ENCODE measurements at regions not wholly inside any gene's neighbourhood (a gene's known extent, or its start where the extent isn't known, plus 50 kb on each side); places are given as distances from the start of the nearest gene placed in this dataset.

DNA sequence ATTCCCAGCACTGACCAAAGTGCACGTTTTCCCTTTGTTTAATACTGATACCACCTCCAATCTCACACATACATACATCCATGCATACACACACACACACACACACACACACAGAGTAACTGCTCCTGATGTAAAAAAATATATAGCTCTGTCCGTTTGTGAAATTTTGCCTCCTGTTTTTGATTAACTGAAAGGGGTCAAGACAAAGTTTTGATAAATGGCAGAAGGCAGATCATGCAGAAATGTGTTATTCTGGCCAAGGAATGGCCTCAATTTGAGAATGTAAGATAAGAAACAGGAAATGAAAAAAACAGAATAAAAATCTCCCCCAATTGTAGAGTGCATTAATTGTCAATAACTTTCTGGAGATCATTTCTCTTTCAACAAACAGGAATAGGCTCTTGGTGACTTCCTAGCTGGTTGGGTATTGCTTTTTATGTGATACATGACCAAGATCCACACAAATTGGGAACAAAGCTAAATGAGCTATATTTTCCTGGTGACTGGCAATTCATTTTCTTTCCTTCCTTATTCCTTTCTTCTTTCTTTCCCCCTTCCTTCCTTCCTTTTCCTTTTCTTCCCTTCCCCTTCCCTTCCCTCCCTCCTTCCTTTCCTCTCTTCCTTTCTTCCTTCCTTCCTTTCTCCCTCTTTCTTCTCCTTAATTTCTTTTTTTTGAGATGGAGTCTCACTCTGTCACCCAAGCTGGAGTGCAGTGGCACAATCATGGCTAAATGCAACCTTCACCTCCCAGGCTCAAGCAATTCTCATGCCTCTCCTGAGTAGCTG is 88.9 kb upstream of the PMAIP1 start:
- H3K27ac Mint-ChIP-seq = no peak overlapping the region
- TF ChIP-seq E2F4 (CRISPR knock-in tag; IDR thresholded peaks at IDR 0.05; ENCODE audit: borderline replicate concordance, low read depth) (no peak), ZNF232 (CRISPR knock-in tag; IDR thresholded peaks at IDR 0.05) (no peak), E2F1 (CRISPR knock-in tag; IDR thresholded peaks at IDR 0.05) (no peak), NR3C1 (CRISPR knock-in tag; conservative IDR thresholded peaks at IDR 0.05; ENCODE audit: low read depth) (no peak), NFATC4 (CRISPR knock-in tag; IDR thresholded peaks at IDR 0.05) (no peak), ZNF416 (CRISPR knock-in tag; IDR thresholded peaks at IDR 0.05) (no peak), SMAD4 (CRISPR knock-in tag; IDR thresholded peaks at IDR 0.05) (no peak), FOXK1 (CRISPR knock-in tag; IDR thresholded peaks at IDR 0.05) (no peak), STAT6 (CRISPR knock-in tag; conservative IDR thresholded peaks at IDR 0.05; ENCODE audit: low read depth) (no peak), RORB (CRISPR knock-in tag; IDR thresholded peaks at IDR 0.05) (no peak), OVOL2 (CRISPR knock-in tag; IDR thresholded peaks at IDR 0.05; ENCODE audit: borderline replicate concordance) (no peak), MYBL2 (CRISPR knock-in tag; IDR thresholded peaks at IDR 0.05) (no peak)
- TF ChIP-seq, protein P1, sequence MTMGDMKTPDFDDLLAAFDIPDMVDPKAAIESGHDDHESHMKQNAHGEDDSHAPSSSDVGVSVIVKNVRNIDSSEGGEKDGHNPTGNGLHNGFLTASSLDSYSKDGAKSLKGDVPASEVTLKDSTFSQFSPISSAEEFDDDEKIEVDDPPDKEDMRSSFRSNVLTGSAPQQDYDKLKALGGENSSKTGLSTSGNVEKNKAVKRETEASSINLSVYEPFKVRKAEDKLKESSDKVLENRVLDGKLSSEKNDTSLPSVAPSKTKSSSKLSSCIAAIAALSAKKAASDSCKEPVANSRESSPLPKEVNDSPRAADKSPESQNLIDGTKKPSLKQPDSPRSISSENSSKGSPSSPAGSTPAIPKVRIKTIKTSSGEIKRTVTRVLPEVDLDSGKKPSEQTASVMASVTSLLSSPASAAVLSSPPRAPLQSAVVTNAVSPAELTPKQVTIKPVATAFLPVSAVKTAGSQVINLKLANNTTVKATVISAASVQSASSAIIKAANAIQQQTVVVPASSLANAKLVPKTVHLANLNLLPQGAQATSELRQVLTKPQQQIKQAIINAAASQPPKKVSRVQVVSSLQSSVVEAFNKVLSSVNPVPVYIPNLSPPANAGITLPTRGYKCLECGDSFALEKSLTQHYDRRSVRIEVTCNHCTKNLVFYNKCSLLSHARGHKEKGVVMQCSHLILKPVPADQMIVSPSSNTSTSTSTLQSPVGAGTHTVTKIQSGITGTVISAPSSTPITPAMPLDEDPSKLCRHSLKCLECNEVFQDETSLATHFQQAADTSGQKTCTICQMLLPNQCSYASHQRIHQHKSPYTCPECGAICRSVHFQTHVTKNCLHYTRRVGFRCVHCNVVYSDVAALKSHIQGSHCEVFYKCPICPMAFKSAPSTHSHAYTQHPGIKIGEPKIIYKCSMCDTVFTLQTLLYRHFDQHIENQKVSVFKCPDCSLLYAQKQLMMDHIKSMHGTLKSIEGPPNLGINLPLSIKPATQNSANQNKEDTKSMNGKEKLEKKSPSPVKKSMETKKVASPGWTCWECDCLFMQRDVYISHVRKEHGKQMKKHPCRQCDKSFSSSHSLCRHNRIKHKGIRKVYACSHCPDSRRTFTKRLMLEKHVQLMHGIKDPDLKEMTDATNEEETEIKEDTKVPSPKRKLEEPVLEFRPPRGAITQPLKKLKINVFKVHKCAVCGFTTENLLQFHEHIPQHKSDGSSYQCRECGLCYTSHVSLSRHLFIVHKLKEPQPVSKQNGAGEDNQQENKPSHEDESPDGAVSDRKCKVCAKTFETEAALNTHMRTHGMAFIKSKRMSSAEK (CRISPR knock-in tag; IDR thresholded peaks at IDR 0.05; ENCODE audit: borderline replicate concordance) = no peak
- ATAC-seq (no peak), DNase-seq (ENCODE audit: low spot score) (no peak)
- H3K27me3 Mint-ChIP-seq (ENCODE audit: low read depth) = no peaks in the 10 kb centered on the region
- ChIA-PET CTCF (interaction anchor here (1.0 to 2.4 kb wide), 3 partner anchors 13 to 183 kb away, joined by 3 to 11 read pairs (median 4); no protein-coding TSS in a partner anchor), POLR2A (interaction anchor here (0.6 kb wide), 1 partner anchor 510 kb away, joined by 3 read pairs; no protein-coding TSS in a partner anchor)
- no peak overlapping the region for H3K4me3 Mint-ChIP-seq
- H3K4me1 Mint-ChIP-seq = no peaks in the 10 kb centered on the region
- no peaks in the 10 kb centered on the region for H3K9me3 Mint-ChIP-seq
- H3K36me3 Mint-ChIP-seq = no peaks in the 10 kb centered on the region

GRCh38 chr18:59810183-59810582 is 89.6 kb upstream of the PMAIP1 start:
- ChIA-PET CTCF (interaction anchor here (2.4 kb wide), 1 partner anchor 13 kb away, joined by 11 read pairs; no protein-coding TSS in a partner anchor), POLR2A (no interaction called here)
- no peaks in the 10 kb centered on the region for H3K36me3 Mint-ChIP-seq
- ATAC-seq = no peak
- H3K27ac Mint-ChIP-seq = no peak overlapping the region
- no peaks in the 10 kb centered on the region for H3K9me3 Mint-ChIP-seq
- no peak overlapping the region for H3K4me3 Mint-ChIP-seq
- no peaks in the 10 kb centered on the region for H3K4me1 Mint-ChIP-seq
- no peaks in the 10 kb centered on the region for H3K27me3 Mint-ChIP-seq (ENCODE audit: low read depth)
- no peak for DNase-seq (ENCODE audit: low spot score)
- TF ChIP-seq ZNF232 (CRISPR knock-in tag; IDR thresholded peaks at IDR 0.05) (no peak), NFYB (CRISPR knock-in tag; conservative IDR thresholded peaks at IDR 0.05; ENCODE audit: low read depth) (no peak), ZMAT4 (CRISPR knock-in tag; IDR thresholded peaks at IDR 0.05) (no peak), SMAD4 (CRISPR knock-in tag; IDR thresholded peaks at IDR 0.05) (no peak), ELF4 (CRISPR knock-in tag; IDR thresholded peaks at IDR 0.05; ENCODE audit: low read depth) (no peak), FOXP4 (CRISPR knock-in tag; IDR thresholded peaks at IDR 0.05) (no peak), GABPB1 (CRISPR knock-in tag; IDR thresholded peaks at IDR 0.05) (no peak), ZNF396 (CRISPR knock-in tag; IDR thresholded peaks at IDR 0.05; ENCODE audit: borderline replicate concordance) (no peak), ERG (CRISPR knock-in tag; IDR thresholded peaks at IDR 0.05) (no peak)
